Breast epithelium (tissue), 4 donors: ENCODE measurements at regions not wholly inside any gene's neighbourhood (a gene's known extent, or its start where the extent isn't known, plus 50 kb on each side); places are given as distances from the start of the nearest gene placed in this dataset.

ENCODE experiments used
- DNase-seq, 2 donors: peaks; one replicate each; pipeline ENCODE4 v3.0.0-alpha.2; 2019; ENCODE audit warnings: low spot score in 2 of 2
- H3K27ac ChIP-seq, 2 donors: fragments of 200-600 bp; sonication (generic) in 1 of 2; one replicate each; pipeline ENCODE4 v1.5.1; 2016 to 2019; ENCODE audit warnings: mild to moderate bottlenecking in 1 of 2
- H3K27me3 ChIP-seq, 2 donors: fragments of 200-600 bp; sonication (generic) in 1 of 2; one replicate each; pipeline versions ENCODE4 v1.5.1 to v1.6.0; 2017 to 2019; ENCODE audit warnings: control low read depth in 1 of 2, mild to moderate bottlenecking in 1 of 2
- H3K36me3 ChIP-seq: fragments of 200-600 bp; one replicate; pipeline ENCODE4 v1.5.1; 2019
- H3K4me1 ChIP-seq, 2 donors: fragments of 200-600 bp; sonication (generic); one replicate each; pipeline ENCODE4 v1.5.1; 2016 to 2019; ENCODE audit warnings: control low read depth in 1 of 2
- H3K4me3 ChIP-seq, 3 donors: fragments of 200-600 bp; sonication (generic); 1 replicate in 2 of 3; 2 replicates in 1 of 3; pipeline ENCODE4 v1.5.1; 2016 to 2019; ENCODE audit warnings: mild to moderate bottlenecking in 3 of 3, moderate library complexity in 2 of 3
- H3K9me3 ChIP-seq, 2 donors: fragments of 200-600 bp; sonication (generic) in 1 of 2; one replicate each; pipeline ENCODE4 v1.5.1; 2016 to 2019; ENCODE audit warnings: control low read depth in 1 of 2
- POLR2A ChIP-seq: fragments of 450-650 bp; IDR thresholded peaks from one replicate; pipeline ENCODE4 v1.6.1; 2016; ENCODE audit warnings: antibody characterized with exemption, mild to moderate bottlenecking, moderate library complexity
- POLR2AphosphoS5 ChIP-seq, 3 donors: sonication (generic); formaldehyde crosslinking; IDR thresholded peaks; one replicate each; pipeline ENCODE4 v1.6.1; 2017; ENCODE audit warnings: antibody characterized with exemption in 3 of 3
- intact Hi-C: fragments of 100-400 bp; cut with DNase I; formaldehyde crosslinking; loops from one replicate; pipeline ENCODE4 v1.15.1; 2023; ENCODE audit warnings: low total_unique reads
- TF ChIP-seq, protein P1 (sequence below), 3 donors: fragments of 450-650 bp; IDR thresholded peaks; one replicate each; pipeline ENCODE4 v1.5.1; 2016 to 2017; ENCODE audit warnings: antibody characterized with exemption in 3 of 3, mild to moderate bottlenecking in 3 of 3, moderate library complexity in 3 of 3

DNA sequence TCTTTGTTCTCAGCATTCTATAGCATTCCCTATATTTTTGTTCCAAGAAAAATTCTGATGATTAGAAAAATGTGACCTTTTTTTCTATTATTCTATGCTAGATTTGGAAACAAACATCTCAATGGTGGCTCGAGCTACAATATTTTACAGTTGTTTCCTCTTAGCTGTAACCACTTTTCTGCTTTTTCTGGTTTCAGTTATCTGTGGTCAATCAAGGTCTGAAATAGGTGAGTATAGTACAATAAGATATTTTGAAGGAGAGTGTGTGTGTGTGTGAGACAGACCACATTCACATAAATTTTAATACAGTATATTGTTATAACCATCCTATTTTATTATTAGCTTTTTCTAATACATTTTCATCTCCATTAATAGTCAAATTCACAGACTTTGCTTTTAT is 564.5 kb upstream of the GHITM start:
- Histone ChIP-seq H3K4me1 (no peaks in the 10 kb centered on the region), H3K4me3 (no peak overlapping the region), H3K27ac (no peak overlapping the region), H3K27me3 (no peaks in the 10 kb centered on the region), H3K9me3 (peaks cover 0 to 5% of the 10 kb centered on the region in 2 donors), H3K36me3 (no peaks in the 10 kb centered on the region)
- no peak for DNase-seq
- TF ChIP-seq POLR2A (no peak), POLR2AphosphoS5 (IDR thresholded peaks at IDR 0.05) (no peak)
- TF ChIP-seq, protein P1, sequence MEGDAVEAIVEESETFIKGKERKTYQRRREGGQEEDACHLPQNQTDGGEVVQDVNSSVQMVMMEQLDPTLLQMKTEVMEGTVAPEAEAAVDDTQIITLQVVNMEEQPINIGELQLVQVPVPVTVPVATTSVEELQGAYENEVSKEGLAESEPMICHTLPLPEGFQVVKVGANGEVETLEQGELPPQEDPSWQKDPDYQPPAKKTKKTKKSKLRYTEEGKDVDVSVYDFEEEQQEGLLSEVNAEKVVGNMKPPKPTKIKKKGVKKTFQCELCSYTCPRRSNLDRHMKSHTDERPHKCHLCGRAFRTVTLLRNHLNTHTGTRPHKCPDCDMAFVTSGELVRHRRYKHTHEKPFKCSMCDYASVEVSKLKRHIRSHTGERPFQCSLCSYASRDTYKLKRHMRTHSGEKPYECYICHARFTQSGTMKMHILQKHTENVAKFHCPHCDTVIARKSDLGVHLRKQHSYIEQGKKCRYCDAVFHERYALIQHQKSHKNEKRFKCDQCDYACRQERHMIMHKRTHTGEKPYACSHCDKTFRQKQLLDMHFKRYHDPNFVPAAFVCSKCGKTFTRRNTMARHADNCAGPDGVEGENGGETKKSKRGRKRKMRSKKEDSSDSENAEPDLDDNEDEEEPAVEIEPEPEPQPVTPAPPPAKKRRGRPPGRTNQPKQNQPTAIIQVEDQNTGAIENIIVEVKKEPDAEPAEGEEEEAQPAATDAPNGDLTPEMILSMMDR (IDR thresholded peaks at IDR 0.05): no peak
- intact Hi-C loops: no loop called here

DNA sequence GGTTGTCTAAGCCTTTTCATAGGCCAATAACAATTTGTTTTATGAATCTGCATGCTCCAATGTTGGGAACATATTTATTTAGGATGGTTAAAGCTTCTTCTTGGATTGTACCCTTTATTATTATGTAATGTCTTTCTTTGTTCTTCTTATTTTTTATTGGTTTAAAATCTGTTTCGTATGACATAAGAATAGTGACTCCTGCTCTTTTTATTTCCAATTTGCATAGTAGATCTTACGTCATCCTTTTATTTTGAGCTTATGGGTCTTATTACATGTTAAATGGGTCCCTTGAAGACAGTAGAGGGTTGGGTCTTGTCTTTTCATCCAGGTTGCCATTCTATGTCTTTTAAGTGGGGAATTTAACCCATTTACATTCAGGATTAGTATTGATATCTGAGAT is 561.9 kb upstream of the GHITM start:
- TF ChIP-seq POLR2A: no peak
- no peak for TF ChIP-seq POLR2AphosphoS5 (IDR thresholded peaks at IDR 0.05)
- TF ChIP-seq, protein P1 (IDR thresholded peaks at IDR 0.05): no peak
- H3K36me3 ChIP-seq: no peaks in the 10 kb centered on the region
- H3K27me3 ChIP-seq: no peaks in the 10 kb centered on the region
- intact Hi-C loops: no loop called here
- no peak overlapping the region for H3K27ac ChIP-seq
- no peak for DNase-seq
- no peaks in the 10 kb centered on the region for H3K4me1 ChIP-seq
- H3K4me3 ChIP-seq: no peak overlapping the region
- peaks cover 0 to 5% of the 10 kb centered on the region in 2 donors for H3K9me3 ChIP-seq

DNA sequence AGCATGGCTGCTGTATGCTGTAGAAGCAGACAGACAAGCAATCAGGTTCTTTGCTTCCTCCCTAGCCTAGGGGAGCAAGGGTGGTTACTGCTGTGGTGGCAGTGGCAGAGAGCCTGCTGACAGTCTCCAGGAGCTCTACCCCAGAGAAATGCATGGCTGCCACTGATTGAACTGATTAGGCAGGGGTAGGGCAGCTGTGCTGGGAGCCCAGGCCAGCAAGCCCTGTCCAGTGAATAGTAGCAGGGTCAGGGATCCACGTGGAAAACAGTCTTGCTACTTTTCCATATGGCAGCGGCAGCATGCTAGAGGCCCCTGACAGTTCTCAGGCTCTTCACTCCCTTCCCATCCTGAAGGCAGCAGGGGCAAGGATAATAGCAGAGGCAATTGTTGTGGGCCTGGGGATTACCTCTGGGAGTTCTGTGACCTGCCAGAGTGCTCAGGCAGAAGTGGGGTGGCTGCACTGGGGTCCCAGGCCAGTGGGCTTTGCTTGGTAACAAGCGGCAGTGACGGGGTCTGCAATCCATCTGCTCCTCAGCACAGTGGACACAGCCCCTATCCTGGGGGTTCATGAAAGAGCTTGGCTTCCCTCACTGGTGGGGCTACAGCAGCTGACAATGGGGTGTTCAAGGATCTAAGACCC is 558.8 kb upstream of the GHITM start:
- H3K9me3 ChIP-seq: peaks cover 0 to 5% of the 10 kb centered on the region in 2 donors
- intact Hi-C loops: no loop called here
- H3K27me3 ChIP-seq: no peaks in the 10 kb centered on the region
- TF ChIP-seq POLR2AphosphoS5 (IDR thresholded peaks at IDR 0.05) (no peak), POLR2A (no peak)
- TF ChIP-seq, protein P1 (IDR thresholded peaks at IDR 0.05): no peak
- H3K27ac ChIP-seq: no peak overlapping the region
- H3K4me1 ChIP-seq: no peaks in the 10 kb centered on the region
- no peaks in the 10 kb centered on the region for H3K36me3 ChIP-seq
- no peak for DNase-seq
- no peak overlapping the region for H3K4me3 ChIP-seq

DNA sequence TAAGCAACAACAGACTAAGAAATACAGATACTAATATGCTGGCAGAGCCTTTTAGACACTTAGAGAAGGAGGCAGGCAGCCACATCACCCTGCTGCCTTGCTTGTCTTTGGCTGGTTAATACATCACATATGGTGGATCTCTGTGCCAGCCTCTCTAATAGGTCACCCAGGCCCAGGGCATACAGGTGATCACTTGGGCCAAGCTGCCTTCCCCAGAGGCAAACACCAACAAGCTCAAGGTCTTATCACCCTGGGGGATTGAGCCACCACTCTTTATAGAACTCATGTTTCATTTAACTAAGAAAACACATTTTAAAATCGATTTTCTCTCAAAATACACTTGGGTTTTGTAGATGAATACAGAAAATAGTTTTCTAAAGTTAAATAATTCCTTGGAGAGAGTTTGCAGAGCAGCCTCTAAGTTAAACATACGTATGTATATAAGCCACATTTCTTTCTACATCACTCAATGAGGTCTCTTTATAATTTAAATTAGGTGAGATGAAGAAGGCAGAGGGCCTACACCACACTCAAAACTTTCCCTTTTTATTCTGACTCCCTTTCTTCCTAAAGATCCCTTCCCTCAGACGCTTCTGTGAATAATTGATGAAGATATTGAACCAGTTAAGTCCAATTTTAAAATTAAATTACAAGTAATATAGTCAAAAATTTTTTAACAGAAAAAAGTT is 556.8 kb upstream of the GHITM start:
- H3K36me3 ChIP-seq: no peaks in the 10 kb centered on the region
- H3K9me3 ChIP-seq: peaks cover 0 to 5% of the 10 kb centered on the region in 2 donors
- H3K27ac ChIP-seq: no peak overlapping the region
- TF ChIP-seq, protein P1 (IDR thresholded peaks at IDR 0.05): no peak
- TF ChIP-seq POLR2AphosphoS5 (IDR thresholded peaks at IDR 0.05): no peak
- no peaks in the 10 kb centered on the region for H3K4me1 ChIP-seq
- intact Hi-C loops: no loop called here
- H3K4me3 ChIP-seq: no peak overlapping the region
- DNase-seq: no peak
- H3K27me3 ChIP-seq: no peaks in the 10 kb centered on the region

DNA sequence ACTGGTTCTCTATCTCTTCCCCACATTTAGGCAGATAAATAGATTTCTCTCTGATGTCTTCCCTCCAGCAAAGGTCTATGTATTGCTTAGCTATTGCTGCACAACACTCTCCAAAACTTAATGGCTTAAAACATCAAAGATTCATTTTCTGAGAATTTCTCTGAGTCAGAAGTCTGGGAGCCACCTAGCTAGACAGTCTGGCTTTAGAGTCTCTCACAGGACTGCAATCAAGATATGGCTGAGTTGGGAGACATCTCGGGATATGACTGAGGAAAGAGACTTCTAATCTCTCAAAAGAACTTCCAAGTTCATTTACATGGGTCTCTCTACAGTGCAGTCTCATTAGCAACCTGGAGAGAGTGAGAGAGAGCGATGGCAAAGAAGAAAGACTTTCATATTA is 553.6 kb upstream of the GHITM start:
- DNase-seq: no peak
- intact Hi-C loops: loop anchor here (5.0 kb wide), 1 partner anchor 1182 kb away; no protein-coding TSS in a partner anchor
- Histone ChIP-seq H3K9me3 (no peaks in the 10 kb centered on the region), H3K36me3 (no peaks in the 10 kb centered on the region), H3K4me3 (no peak overlapping the region), H3K27me3 (no peaks in the 10 kb centered on the region), H3K4me1 (no peaks in the 10 kb centered on the region), H3K27ac (no peak overlapping the region)
- TF ChIP-seq, protein P1 (IDR thresholded peaks at IDR 0.05): no peak
- TF ChIP-seq POLR2A: no peak
- TF ChIP-seq POLR2AphosphoS5 (IDR thresholded peaks at IDR 0.05): no peak
